ENCODE measurements at regions not wholly inside any gene's neighbourhood (a gene's known extent, or its start where the extent isn't known, plus 50 kb on each side); places are given as distances from the start of the nearest gene placed in this dataset.

- Histone ChIP-seq H4K20me1 (ENCODE audit: insufficient read depth) (no peaks in the 10 kb centered on the region), H3K27me3 (ENCODE audit: insufficient read depth, low read depth, low read length) (no peaks in the 10 kb centered on the region), H3K9ac (ENCODE audit: low read length) (no peak overlapping the region), H3K4me2 (ENCODE audit: low read length) (no peak overlapping the region), H3K36me3 (ENCODE audit: insufficient read depth, low read length) (no peaks in the 10 kb centered on the region), H3K79me2 (replicated peaks; ENCODE audit: insufficient read depth, low read length) (no peaks in the 10 kb centered on the region), H3F3A (ENCODE audit: insufficient read depth, low read length, poor library complexity, severe bottlenecking) (no peaks in the 10 kb centered on the region), H3K9me2 (ENCODE audit: insufficient read depth, low read length) (no peaks in the 10 kb centered on the region), H3K9me3 (ENCODE audit: low read length) (no peaks in the 10 kb centered on the region), H3K27ac (ENCODE audit: low read length) (no peak overlapping the region), H3K4me3 (ENCODE audit: low read length) (no peak overlapping the region), H2AFZ (ENCODE audit: low read depth, low read length) (no peak overlapping the region)
- TF ChIP-seq CTCF (IDR thresholded peaks at IDR 0.05; ENCODE audit: poor library complexity, severe bottlenecking) (no peak), POLR2AphosphoS5 (IDR thresholded peaks at IDR 0.05) (no peak), RAD21 (conservative IDR thresholded peaks at IDR 0.05) (no peak), TAF1 (IDR thresholded peaks at IDR 0.05; ENCODE audit: low read depth) (no peak), EZH2 (IDR thresholded peaks at IDR 0.05; ENCODE audit: borderline replicate concordance, insufficient read depth, low read length, poor library complexity, severe bottlenecking) (no peak), SMC3 (conservative IDR thresholded peaks at IDR 0.05; ENCODE audit: poor library complexity) (no peak), REST (IDR thresholded peaks at IDR 0.05; ENCODE audit: borderline replicate concordance) (no peak), MXI1 (conservative IDR thresholded peaks at IDR 0.05; ENCODE audit: poor library complexity, severe bottlenecking) (no peak), EP300 (conservative IDR thresholded peaks at IDR 0.05; ENCODE audit: poor library complexity, severe bottlenecking) (no peak)
These were observed 141.1 kb downstream of the NDUFA12 start for GRCh38 chr12:94862421-94862820.

- Histone ChIP-seq H3K4me3 (ENCODE audit: low read length) (no peak overlapping the region), H3K9me3 (ENCODE audit: low read length) (no peaks in the 10 kb centered on the region), H3K27me3 (ENCODE audit: insufficient read depth, low read depth, low read length) (no peaks in the 10 kb centered on the region), H3K9ac (ENCODE audit: low read length) (no peak overlapping the region), H3K79me2 (replicated peaks; ENCODE audit: insufficient read depth, low read length) (no peaks in the 10 kb centered on the region), H3K9me2 (ENCODE audit: insufficient read depth, low read length) (no peaks in the 10 kb centered on the region), H4K20me1 (ENCODE audit: insufficient read depth) (no peaks in the 10 kb centered on the region), H3F3A (ENCODE audit: insufficient read depth, low read length, poor library complexity, severe bottlenecking) (no peaks in the 10 kb centered on the region), H3K4me2 (ENCODE audit: low read length) (no peak overlapping the region), H3K27ac (ENCODE audit: low read length) (no peak overlapping the region), H3K36me3 (ENCODE audit: insufficient read depth, low read length) (no peaks in the 10 kb centered on the region), H2AFZ (ENCODE audit: low read depth, low read length) (no peak overlapping the region)
- TF ChIP-seq SMC3 (conservative IDR thresholded peaks at IDR 0.05; ENCODE audit: poor library complexity) (no peak), TAF1 (IDR thresholded peaks at IDR 0.05; ENCODE audit: low read depth) (no peak), REST (IDR thresholded peaks at IDR 0.05; ENCODE audit: borderline replicate concordance) (no peak), EZH2 (IDR thresholded peaks at IDR 0.05; ENCODE audit: borderline replicate concordance, insufficient read depth, low read length, poor library complexity, severe bottlenecking) (no peak), POLR2AphosphoS5 (IDR thresholded peaks at IDR 0.05) (no peak), RAD21 (conservative IDR thresholded peaks at IDR 0.05) (no peak), EP300 (conservative IDR thresholded peaks at IDR 0.05; ENCODE audit: poor library complexity, severe bottlenecking) (no peak), MXI1 (conservative IDR thresholded peaks at IDR 0.05; ENCODE audit: poor library complexity, severe bottlenecking) (no peak)
These were observed 147.2 kb downstream of the NDUFA12 start for GRCh38 chr12:94856324-94856723.
